ENCODE measurements at regions not wholly inside any gene's neighbourhood (a gene's known extent, or its start where the extent isn't known, plus 50 kb on each side); places are given as distances from the start of the nearest gene placed in this dataset.

- Histone ChIP-seq H3K4me1 (ENCODE audit: control insufficient read depth, low read depth, low read length) (peaks cover 31% of the 10 kb centered on the region), H3K9ac (ENCODE audit: low read length) (no peak overlapping the region), H3K4me3 (ENCODE audit: low read length) (no peak overlapping the region), H3K9me3 (ENCODE audit: control insufficient read depth, low read depth, low read length) (no peaks in the 10 kb centered on the region), H3K27me3 (ENCODE audit: control insufficient read depth, insufficient read depth, low read length) (no peaks in the 10 kb centered on the region), H3K27ac (ENCODE audit: low read length) (no peak overlapping the region), H3K36me3 (ENCODE audit: control insufficient read depth, low read depth, low read length) (no peaks in the 10 kb centered on the region)
Observed at GRCh38 chr12:76636121-76636692, 76.6 kb upstream of the OSBPL8 start.

GRCh38 chr12:76637807-76638206 is 78.2 kb upstream of the OSBPL8 start:
- no peaks in the 10 kb centered on the region for H3K9me3 ChIP-seq (ENCODE audit: control insufficient read depth, low read depth, low read length)
- no peaks in the 10 kb centered on the region for H3K36me3 ChIP-seq (ENCODE audit: control insufficient read depth, low read depth, low read length)
- H3K27me3 ChIP-seq (ENCODE audit: control insufficient read depth, insufficient read depth, low read length), result no peaks in the 10 kb centered on the region
- no peak overlapping the region for H3K4me3 ChIP-seq (ENCODE audit: low read length)
- H3K27ac ChIP-seq (ENCODE audit: low read length), result no peak overlapping the region
- no peak overlapping the region for H3K9ac ChIP-seq (ENCODE audit: low read length)
- H3K4me1 ChIP-seq (ENCODE audit: control insufficient read depth, low read depth, low read length), result peaks cover 31% of the 10 kb centered on the region

- no peaks in the 10 kb centered on the region for H3K36me3 ChIP-seq (ENCODE audit: control insufficient read depth, low read depth, low read length)
- H3K4me3 ChIP-seq (ENCODE audit: low read length), result no peak overlapping the region
- H3K9me3 ChIP-seq (ENCODE audit: control insufficient read depth, low read depth, low read length), result no peaks in the 10 kb centered on the region
- H3K27me3 ChIP-seq (ENCODE audit: control insufficient read depth, insufficient read depth, low read length), result no peaks in the 10 kb centered on the region
- peaks cover 12% of the 10 kb centered on the region for H3K4me1 ChIP-seq (ENCODE audit: control insufficient read depth, low read depth, low read length)
- H3K27ac ChIP-seq (ENCODE audit: low read length), result no peak overlapping the region
- no peak overlapping the region for H3K9ac ChIP-seq (ENCODE audit: low read length)
Observed at GRCh38 chr12:76639646-76640045, 80.1 kb upstream of the OSBPL8 start.

- H3K27me3 ChIP-seq (ENCODE audit: control insufficient read depth, insufficient read depth, low read length), result no peaks in the 10 kb centered on the region
- no peaks in the 10 kb centered on the region for H3K36me3 ChIP-seq (ENCODE audit: control insufficient read depth, low read depth, low read length)
- no peak overlapping the region for H3K9ac ChIP-seq (ENCODE audit: low read length)
- no peak overlapping the region for H3K4me3 ChIP-seq (ENCODE audit: low read length)
- no peaks in the 10 kb centered on the region for H3K9me3 ChIP-seq (ENCODE audit: control insufficient read depth, low read depth, low read length)
- peaks cover 9% of the 10 kb centered on the region for H3K4me1 ChIP-seq (ENCODE audit: control insufficient read depth, low read depth, low read length)
- no peak overlapping the region for H3K27ac ChIP-seq (ENCODE audit: low read length)
Observed at GRCh38 chr12:76641073-76641472, 81.5 kb upstream of the OSBPL8 start.

GRCh38 chr12:76641961-76642360 is 82.4 kb upstream of the OSBPL8 start:
- Histone ChIP-seq H3K27me3 (ENCODE audit: control insufficient read depth, insufficient read depth, low read length) (no peaks in the 10 kb centered on the region), H3K9ac (ENCODE audit: low read length) (no peak overlapping the region), H3K9me3 (ENCODE audit: control insufficient read depth, low read depth, low read length) (no peaks in the 10 kb centered on the region), H3K36me3 (ENCODE audit: control insufficient read depth, low read depth, low read length) (no peaks in the 10 kb centered on the region), H3K4me1 (ENCODE audit: control insufficient read depth, low read depth, low read length) (peaks cover 5% of the 10 kb centered on the region), H3K4me3 (ENCODE audit: low read length) (no peak overlapping the region), H3K27ac (ENCODE audit: low read length) (no peak overlapping the region)

GRCh38 chr12:76643438-76643837 is 83.9 kb upstream of the OSBPL8 start:
- no peak overlapping the region for H3K9ac ChIP-seq (ENCODE audit: low read length)
- no peaks in the 10 kb centered on the region for H3K9me3 ChIP-seq (ENCODE audit: control insufficient read depth, low read depth, low read length)
- no peaks in the 10 kb centered on the region for H3K27me3 ChIP-seq (ENCODE audit: control insufficient read depth, insufficient read depth, low read length)
- H3K4me3 ChIP-seq (ENCODE audit: low read length), result no peak overlapping the region
- no peaks in the 10 kb centered on the region for H3K36me3 ChIP-seq (ENCODE audit: control insufficient read depth, low read depth, low read length)
- H3K4me1 ChIP-seq (ENCODE audit: control insufficient read depth, low read depth, low read length), result peaks cover 5% of the 10 kb centered on the region
- H3K27ac ChIP-seq (ENCODE audit: low read length), result no peak overlapping the region

- no peaks in the 10 kb centered on the region for H3K27me3 ChIP-seq (ENCODE audit: control insufficient read depth, insufficient read depth, low read length)
- no peak overlapping the region for H3K27ac ChIP-seq (ENCODE audit: low read length)
- H3K4me3 ChIP-seq (ENCODE audit: low read length), result no peak overlapping the region
- no peaks in the 10 kb centered on the region for H3K9me3 ChIP-seq (ENCODE audit: control insufficient read depth, low read depth, low read length)
- H3K4me1 ChIP-seq (ENCODE audit: control insufficient read depth, low read depth, low read length), result no peaks in the 10 kb centered on the region
- no peaks in the 10 kb centered on the region for H3K36me3 ChIP-seq (ENCODE audit: control insufficient read depth, low read depth, low read length)
- H3K9ac ChIP-seq (ENCODE audit: low read length), result no peak overlapping the region
Observed at GRCh38 chr12:76644950-76645349, 85.4 kb upstream of the OSBPL8 start.

GRCh38 chr12:76645934-76646333 is 86.4 kb upstream of the OSBPL8 start:
- Histone ChIP-seq H3K9me3 (ENCODE audit: control insufficient read depth, low read depth, low read length) (no peaks in the 10 kb centered on the region), H3K27ac (ENCODE audit: low read length) (no peak overlapping the region), H3K4me1 (ENCODE audit: control insufficient read depth, low read depth, low read length) (no peaks in the 10 kb centered on the region), H3K27me3 (ENCODE audit: control insufficient read depth, insufficient read depth, low read length) (no peaks in the 10 kb centered on the region), H3K9ac (ENCODE audit: low read length) (no peak overlapping the region), H3K36me3 (ENCODE audit: control insufficient read depth, low read depth, low read length) (no peaks in the 10 kb centered on the region), H3K4me3 (ENCODE audit: low read length) (no peak overlapping the region)

- Histone ChIP-seq H3K4me3 (ENCODE audit: low read length) (no peak overlapping the region), H3K9me3 (ENCODE audit: control insufficient read depth, low read depth, low read length) (no peaks in the 10 kb centered on the region), H3K4me1 (ENCODE audit: control insufficient read depth, low read depth, low read length) (no peaks in the 10 kb centered on the region), H3K36me3 (ENCODE audit: control insufficient read depth, low read depth, low read length) (no peaks in the 10 kb centered on the region), H3K27ac (ENCODE audit: low read length) (no peak overlapping the region), H3K9ac (ENCODE audit: low read length) (no peak overlapping the region), H3K27me3 (ENCODE audit: control insufficient read depth, insufficient read depth, low read length) (no peaks in the 10 kb centered on the region)
Observed at GRCh38 chr12:76646366-76646765, 86.8 kb upstream of the OSBPL8 start.

GRCh38 chr12:76649099-76649498 is 89.5 kb upstream of the OSBPL8 start:
- Histone ChIP-seq H3K36me3 (ENCODE audit: control insufficient read depth, low read depth, low read length) (no peaks in the 10 kb centered on the region), H3K4me1 (ENCODE audit: control insufficient read depth, low read depth, low read length) (no peaks in the 10 kb centered on the region), H3K9me3 (ENCODE audit: control insufficient read depth, low read depth, low read length) (no peaks in the 10 kb centered on the region), H3K27ac (ENCODE audit: low read length) (no peak overlapping the region), H3K9ac (ENCODE audit: low read length) (no peak overlapping the region), H3K4me3 (ENCODE audit: low read length) (no peak overlapping the region), H3K27me3 (ENCODE audit: control insufficient read depth, insufficient read depth, low read length) (no peaks in the 10 kb centered on the region)

- no peaks in the 10 kb centered on the region for H3K9me3 ChIP-seq (ENCODE audit: control insufficient read depth, low read depth, low read length)
- no peaks in the 10 kb centered on the region for H3K36me3 ChIP-seq (ENCODE audit: control insufficient read depth, low read depth, low read length)
- no peak overlapping the region for H3K27ac ChIP-seq (ENCODE audit: low read length)
Observed at GRCh38 chr12:76652402-76652801, 92.8 kb upstream of the OSBPL8 start.

GRCh38 chr12:76653342-76653741 is 93.8 kb upstream of the OSBPL8 start:
- no peaks in the 10 kb centered on the region for H3K4me1 ChIP-seq (ENCODE audit: control insufficient read depth, low read depth, low read length)
- no peaks in the 10 kb centered on the region for H3K27me3 ChIP-seq (ENCODE audit: control insufficient read depth, insufficient read depth, low read length)
- H3K36me3 ChIP-seq (ENCODE audit: control insufficient read depth, low read depth, low read length), result no peaks in the 10 kb centered on the region
- H3K27ac ChIP-seq (ENCODE audit: low read length), result no peak overlapping the region
- no peak overlapping the region for H3K9ac ChIP-seq (ENCODE audit: low read length)
- no peak overlapping the region for H3K4me3 ChIP-seq (ENCODE audit: low read length)
- H3K9me3 ChIP-seq (ENCODE audit: control insufficient read depth, low read depth, low read length), result no peaks in the 10 kb centered on the region

More at GRCh38 chr12:76652402-76652801, 92.8 kb upstream of the OSBPL8 start:
- Histone ChIP-seq H3K4me1 (ENCODE audit: control insufficient read depth, low read depth, low read length) (no peaks in the 10 kb centered on the region), H3K27me3 (ENCODE audit: control insufficient read depth, insufficient read depth, low read length) (no peaks in the 10 kb centered on the region), H3K4me3 (ENCODE audit: low read length) (no peak overlapping the region), H3K9ac (ENCODE audit: low read length) (no peak overlapping the region)
